H1 (cell line): ENCODE measurements at regions not wholly inside any gene's neighbourhood (a gene's known extent, or its start where the extent isn't known, plus 50 kb on each side); places are given as distances from the start of the nearest gene placed in this dataset.

Experiments used
- CTCF ChIA-PET: fragments of 300-600 bp; sonication (Branson Sonifier 250); formaldehyde crosslinking; loops from one replicate; lab custom pipeline; 2021; ENCODE audit not compliant: partially characterized antibody; lab: Charles Lee
- POLR2A ChIA-PET: fragments of 300-600 bp; sonication (Branson Sonifier 250); formaldehyde crosslinking; loops from one replicate; lab custom pipeline; 2021; ENCODE audit warnings: inconsistent platforms; ENCODE audit not compliant: partially characterized antibody; lab: Charles Lee
- DNase-seq, 2 experiments: peaks; one replicate each; pipeline versions ENCODE4 v3.0.0 to v3.0.0-alpha.2; 2010 to 2022; ENCODE audit warnings: low spot score in 2 of 2, low read depth in 1 of 2, mixed read lengths in 1 of 2
- FAIRE-seq: peaks from 2 replicates; lab custom pipeline; 2011; peaks lifted over from hg19 to GRCh38; lab: Jason Lieb, UNC
- H2AFZ ChIP-seq: 2 replicates; pipeline ENCODE4 v1.8.1; 2012; ENCODE audit warnings: low read length, inconsistent platforms
- H2AK5ac ChIP-seq: 2 replicates; pipeline ENCODE4 v1.6.1; 2013; ENCODE audit warnings: low read depth, low read length
- H2BK120ac ChIP-seq: replicated peaks from 2 replicates; pipeline ENCODE3; 2013; ENCODE audit warnings: low read depth, low read length, inconsistent platforms
- H2BK12ac ChIP-seq: 2 replicates; pipeline ENCODE4 v1.6.1; 2013; ENCODE audit warnings: low read depth, low read length
- H2BK15ac ChIP-seq: 2 replicates; pipeline ENCODE4 v1.6.1; 2013; ENCODE audit warnings: low read length
- H2BK20ac ChIP-seq: 2 replicates; pipeline ENCODE4 v1.6.1; 2013; ENCODE audit warnings: low read length
- H2BK5ac ChIP-seq: 2 replicates; pipeline ENCODE4 v1.6.1; 2013; ENCODE audit warnings: low read depth, low read length
- H3K14ac ChIP-seq: 2 replicates; pipeline ENCODE4 v1.6.1; 2013; ENCODE audit warnings: inconsistent platforms; ENCODE audit not compliant: insufficient read length
- H3K18ac ChIP-seq: 2 replicates; pipeline ENCODE4 v1.6.1; 2013; ENCODE audit warnings: low read length; ENCODE audit errors: extremely low read depth
- H3K23ac ChIP-seq: 2 replicates; pipeline ENCODE4 v1.6.1; 2013; ENCODE audit warnings: inconsistent platforms; ENCODE audit not compliant: insufficient read length
- H3K23me2 ChIP-seq: 2 replicates; pipeline ENCODE4 v1.6.1; 2013; ENCODE audit warnings: low read depth, low read length
- H3K27ac ChIP-seq: 2 replicates; pipeline ENCODE4 v1.6.1; 2011; ENCODE audit warnings: low read depth, low read length, inconsistent platforms
- H3K27me3 ChIP-seq, 4 experiments: replicated peaks in 1 of 4; 1 replicate in 1 of 4; 2 replicates in 3 of 4; pipeline versions ENCODE4 v1.6.1 to v1.8.1; 2011 to 2013; ENCODE audit warnings: low read length in 3 of 4, mild to moderate bottlenecking in 3 of 4, inconsistent platforms in 2 of 4, mixed read lengths in 2 of 4, moderate library complexity in 1 of 4; ENCODE audit not compliant: control insufficient read depth in 3 of 4, insufficient read depth in 3 of 4; ENCODE audit errors: extremely low read depth in 1 of 4
- H3K36me3 ChIP-seq, 4 experiments: 2 replicates each; pipeline versions ENCODE4 v1.6.1 to v1.8.1; 2011 to 2013; ENCODE audit warnings: mild to moderate bottlenecking in 4 of 4, low read length in 3 of 4, moderate library complexity in 2 of 4, control low read depth in 1 of 4, inconsistent platforms in 1 of 4; ENCODE audit not compliant: insufficient read depth in 4 of 4, control insufficient read depth in 2 of 4
- H3K4ac ChIP-seq: replicated peaks from 2 replicates; pipeline ENCODE3; 2013; ENCODE audit warnings: low read length, low read depth, mixed read lengths, inconsistent platforms; ENCODE audit not compliant: insufficient read length
- H3K4me1 ChIP-seq, 4 experiments: replicated peaks in 1 of 4; 1 replicate in 1 of 4; 2 replicates in 3 of 4; pipeline versions ENCODE4 v1.6.1 to v1.8.1; 2011 to 2013; ENCODE audit warnings: low read length in 3 of 4, inconsistent platforms in 2 of 4, mixed read lengths in 1 of 4; ENCODE audit not compliant: insufficient read depth in 4 of 4, control insufficient read depth in 3 of 4
- H3K4me2 ChIP-seq, 2 experiments: 2 replicates each; pipeline versions ENCODE4 v1.6.1 to v1.8.1; 2011 to 2013; ENCODE audit warnings: low read depth in 2 of 2, low read length in 2 of 2, control low read depth in 1 of 2, inconsistent platforms in 1 of 2, mild to moderate bottlenecking in 1 of 2; ENCODE audit not compliant: insufficient read depth in 1 of 2
- H3K4me3 ChIP-seq, 4 experiments: fragments of 200-600, 300-600 bp in 1 of 4; sonication (generic), shearing (Covaris generic), sonication (Bioruptor Twin) in 1 of 4; 2 replicates each; pipeline versions ENCODE4 v1.5.1 to v1.8.1; 2011 to 2016; ENCODE audit warnings: low read length in 4 of 4, low read depth in 3 of 4, control low read depth in 2 of 4, inconsistent platforms in 2 of 4, mild to moderate bottlenecking in 2 of 4, mixed read lengths in 1 of 4, moderate library complexity in 1 of 4; ENCODE audit not compliant: insufficient read depth in 2 of 4; ENCODE audit errors: extremely low read depth in 1 of 4
- H3K56ac ChIP-seq: replicated peaks from 2 replicates; pipeline ENCODE3; 2013; ENCODE audit warnings: low read depth, mild to moderate bottlenecking, mixed read lengths, low read length, inconsistent platforms; ENCODE audit not compliant: insufficient read length
- H3K79me1 ChIP-seq: 2 replicates; pipeline ENCODE4 v1.6.1; 2013; ENCODE audit warnings: low read depth, low read length, control low read depth
- H3K79me2 ChIP-seq, 2 experiments: 2 replicates each; pipeline versions ENCODE4 v1.6.1 to v1.8.1; 2012 to 2013; ENCODE audit warnings: low read length in 2 of 2, mild to moderate bottlenecking in 2 of 2, inconsistent platforms in 1 of 2; ENCODE audit not compliant: insufficient read depth in 2 of 2, control insufficient read depth in 1 of 2
- H3K9ac ChIP-seq, 4 experiments: replicated peaks in 1 of 4; 1 replicate in 1 of 4; 2 replicates in 3 of 4; pipeline versions ENCODE4 v1.6.1 to v1.8.1; 2011 to 2013; ENCODE audit warnings: low read depth in 3 of 4, low read length in 3 of 4, control low read depth in 2 of 4, mild to moderate bottlenecking in 2 of 4, moderate library complexity in 2 of 4, inconsistent platforms in 1 of 4; ENCODE audit errors: extremely low read depth in 1 of 4
- H3K9me3 ChIP-seq, 2 experiments: 2 replicates each; pipeline versions ENCODE4 v1.6.1 to v1.8.1; 2012 to 2013; ENCODE audit warnings: mild to moderate bottlenecking in 2 of 2, moderate library complexity in 2 of 2, control low read depth in 1 of 2, inconsistent platforms in 1 of 2, low read depth in 1 of 2, low read length in 1 of 2, mixed read lengths in 1 of 2; ENCODE audit not compliant: insufficient read depth in 2 of 2
- H4K20me1 ChIP-seq, 2 experiments: replicated peaks in 1 of 2; 2 replicates each; pipeline versions ENCODE3 to v1.8.1; 2011 to 2013; ENCODE audit warnings: inconsistent platforms in 2 of 2, low read length in 2 of 2, mild to moderate bottlenecking in 1 of 2; ENCODE audit not compliant: insufficient read depth in 2 of 2, control insufficient read depth in 1 of 2
- H4K5ac ChIP-seq: 2 replicates; pipeline ENCODE4 v1.6.1; 2013; ENCODE audit warnings: low read length, low read depth, mixed read lengths, inconsistent platforms; ENCODE audit not compliant: insufficient read length
- H4K8ac ChIP-seq: 2 replicates; pipeline ENCODE4 v1.8.0; 2013; ENCODE audit warnings: mild to moderate bottlenecking, moderate library complexity, low read length, inconsistent platforms; ENCODE audit not compliant: insufficient read depth; ENCODE audit errors: extremely low read depth
- H4K91ac ChIP-seq: replicated peaks from 2 replicates; pipeline ENCODE3; 2013; ENCODE audit warnings: low read length, mixed read lengths, inconsistent platforms; ENCODE audit not compliant: insufficient read length
- CTCF ChIP-seq, 3 experiments: IDR thresholded peaks; 1 replicate in 2 of 3; 2 replicates in 1 of 3; pipeline versions ENCODE4 v1.5.1 to v1.6.1; 2011; ENCODE audit warnings: low read length in 3 of 3, mild to moderate bottlenecking in 3 of 3, inconsistent platforms in 2 of 3, low read depth in 1 of 3, moderate library complexity in 1 of 3; ENCODE audit not compliant: insufficient read depth in 1 of 3; ENCODE audit errors: control extremely low read depth in 1 of 3
- JUND ChIP-seq: IDR thresholded peaks from 2 replicates; pipeline ENCODE4 v1.6.1; 2011; ENCODE audit warnings: mild to moderate bottlenecking, improper control_type of control experiment, low read length
- SIN3A ChIP-seq, 2 experiments: IDR thresholded peaks in 1 of 2; conservative IDR thresholded peaks in 1 of 2; 2 replicates each; pipeline ENCODE4 v1.6.1; 2011 to 2012; ENCODE audit warnings: low read length in 2 of 2, improper control_type of control experiment in 1 of 2, low read depth in 1 of 2, mild to moderate bottlenecking in 1 of 2
- SIX5 ChIP-seq: IDR thresholded peaks from 2 replicates; pipeline ENCODE4 v1.6.1; 2011; ENCODE audit warnings: mild to moderate bottlenecking, low read depth, low read length
- TBP ChIP-seq: IDR thresholded peaks from 2 replicates; pipeline ENCODE4 v1.6.1; 2011; ENCODE audit warnings: low read depth, low read length, improper control_type of control experiment
- WGBS, 2 experiments: shearing (Covaris generic) in 1 of 2; methylation state at CpG; one replicate each; pipeline versions ENCODE4 v1.1.6 to v1.1.7; 2013 to 2015; ENCODE audit warnings: low lambda C conversion rate in 2 of 2, mixed read lengths in 2 of 2, inconsistent platforms in 1 of 2, low coverage in 1 of 2, missing lambda C conversion rate in 1 of 2; ENCODE audit not compliant: insufficient replicate concordance in 2 of 2, insufficient coverage in 1 of 2, insufficient read length in 1 of 2; ENCODE audit errors: extremely low coverage in 1 of 2, missing lambda C conversion rate in 1 of 2; 5-methylcytosine and 5-hydroxymethylcytosine counted together

DNA sequence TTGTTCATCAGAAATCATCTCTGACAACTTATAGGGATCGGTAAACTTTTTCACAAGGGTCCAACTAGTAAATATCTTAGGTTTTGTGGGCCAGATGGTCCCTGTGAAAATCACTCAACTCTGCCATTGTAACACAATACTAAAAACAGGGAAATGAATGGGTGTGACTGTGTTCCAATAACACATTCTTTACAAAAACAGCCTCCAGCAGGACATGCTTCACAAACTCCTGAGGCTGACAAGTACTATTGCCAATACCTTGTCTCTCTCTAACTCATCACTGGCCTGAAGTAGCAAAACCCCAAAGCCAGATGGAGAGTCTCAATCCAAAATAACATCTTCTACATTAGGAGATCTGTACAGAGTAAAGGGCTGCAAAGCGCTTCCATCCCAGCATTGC lies 312.3 kb downstream of the TOX3 start:
- WGBS, 2 experiments = 97% methylated on average over 2 of the region's 2 CpGs; no CpG with 5 or more reads in 1 of the 2 experiments
- H3K14ac ChIP-seq = no peak overlapping the region
- H3K27me3 ChIP-seq = no peaks in the 10 kb centered on the region
- no peak overlapping the region for H3K27ac ChIP-seq
- no peak overlapping the region for H4K8ac ChIP-seq
- DNase-seq (no peak), FAIRE-seq (no peak)
- no peak overlapping the region for H3K4me3 ChIP-seq
- H2BK20ac ChIP-seq = peak overlapping the region; percentile 49; the same call in 1 of the 2 replicates
- no peak overlapping the region for H3K9ac ChIP-seq
- no peak overlapping the region for H3K18ac ChIP-seq
- H3K79me2 ChIP-seq = no peaks in the 10 kb centered on the region
- H3K4me1 ChIP-seq = no peaks in the 10 kb centered on the region; a peak in 1 of 7 replicates
- H3K9me3 ChIP-seq = no peaks in the 10 kb centered on the region
- H2AK5ac ChIP-seq = no peak overlapping the region
- no peaks in the 10 kb centered on the region for H3K36me3 ChIP-seq
- CTCF ChIA-PET = no interaction called here
- no peak overlapping the region for H2BK15ac ChIP-seq
- H2BK12ac ChIP-seq = no peak overlapping the region
- H4K5ac ChIP-seq = no peak overlapping the region
- no peaks in the 10 kb centered on the region for H3K79me1 ChIP-seq
- H3K23ac ChIP-seq = no peak overlapping the region
- no peak overlapping the region for H2BK120ac ChIP-seq
- POLR2A ChIA-PET = no interaction called here
- no peak overlapping the region for H2AFZ ChIP-seq
- H4K91ac ChIP-seq = no peak overlapping the region
- no peak overlapping the region for H2BK5ac ChIP-seq
- H3K23me2 ChIP-seq = no peaks in the 10 kb centered on the region; the same call in 1 of the 2 replicates
- H4K20me1 ChIP-seq = no peaks in the 10 kb centered on the region
- H3K4ac ChIP-seq = no peak overlapping the region
- H3K56ac ChIP-seq = no peak overlapping the region
- H3K4me2 ChIP-seq = no peak overlapping the region
- no peak for TF ChIP-seq JUND
- TF ChIP-seq SIX5 = no peak
- no peak for TF ChIP-seq CTCF (IDR thresholded peaks at IDR 0.05; ENCODE audit: control extremely low read depth in 1 of 3, insufficient read depth in 1 of 3, low read depth in 1 of 3, low read length in 3 of 3)
- no peak for TF ChIP-seq SIN3A (conservative IDR thresholded peaks at IDR 0.05 in 1 of 2, IDR thresholded peaks at IDR 0.05 in 1 of 2; ENCODE audit: low read depth in 1 of 2, low read length in 2 of 2)
- no peak for TF ChIP-seq TBP
